ENCODE measurements at regions not wholly inside any gene's neighbourhood (a gene's known extent, or its start where the extent isn't known, plus 50 kb on each side); places are given as distances from the start of the nearest gene placed in this dataset.

- Histone ChIP-seq H3K36me3 (no peaks in the 10 kb centered on the region), H3K27ac (replicated peaks in 1 of 4) (no peak overlapping the region), H3K4me3 (no peak overlapping the region), H3K4me1 (no peaks in the 10 kb centered on the region), H3K9me3 (no peaks in the 10 kb centered on the region), H3K27me3 (peaks cover 0 to 13% (median 0%) of the 10 kb centered on the region in 4 donors)
- no peak for TF ChIP-seq POLR2A (IDR thresholded peaks at IDR 0.05; ENCODE audit: low read depth)
- intact Hi-C loops (cut with DNase I), result no loop called here
- 88% methylated on average over 10 of the region's 10 CpGs for WGBS
- DNase-seq (ENCODE audit: extremely low spot score), result peak; percentile 39
These were observed 266.7 kb downstream of the SH3BP4 start for GRCh38 chr2:235218486-235218907.

- Histone ChIP-seq H3K27me3 (peaks cover 0 to 13% (median 0%) of the 10 kb centered on the region in 4 donors), H3K27ac (replicated peaks in 1 of 4) (no peak overlapping the region), H3K9me3 (no peaks in the 10 kb centered on the region), H3K4me1 (no peaks in the 10 kb centered on the region), H3K36me3 (no peaks in the 10 kb centered on the region), H3K4me3 (no peak overlapping the region)
- WGBS, result 66% methylated on average over 5 of the region's 5 CpGs
- intact Hi-C loops (cut with DNase I), result no loop called here
- DNase-seq (ENCODE audit: extremely low spot score), result peak; percentile 45
- no peak for TF ChIP-seq EP300 (IDR thresholded peaks at IDR 0.05)
- TF ChIP-seq POLR2AphosphoS5 (IDR thresholded peaks at IDR 0.05), result no peak
- TF ChIP-seq POLR2A (IDR thresholded peaks at IDR 0.05; ENCODE audit: low read depth), result no peak
- TF ChIP-seq, protein P1, sequence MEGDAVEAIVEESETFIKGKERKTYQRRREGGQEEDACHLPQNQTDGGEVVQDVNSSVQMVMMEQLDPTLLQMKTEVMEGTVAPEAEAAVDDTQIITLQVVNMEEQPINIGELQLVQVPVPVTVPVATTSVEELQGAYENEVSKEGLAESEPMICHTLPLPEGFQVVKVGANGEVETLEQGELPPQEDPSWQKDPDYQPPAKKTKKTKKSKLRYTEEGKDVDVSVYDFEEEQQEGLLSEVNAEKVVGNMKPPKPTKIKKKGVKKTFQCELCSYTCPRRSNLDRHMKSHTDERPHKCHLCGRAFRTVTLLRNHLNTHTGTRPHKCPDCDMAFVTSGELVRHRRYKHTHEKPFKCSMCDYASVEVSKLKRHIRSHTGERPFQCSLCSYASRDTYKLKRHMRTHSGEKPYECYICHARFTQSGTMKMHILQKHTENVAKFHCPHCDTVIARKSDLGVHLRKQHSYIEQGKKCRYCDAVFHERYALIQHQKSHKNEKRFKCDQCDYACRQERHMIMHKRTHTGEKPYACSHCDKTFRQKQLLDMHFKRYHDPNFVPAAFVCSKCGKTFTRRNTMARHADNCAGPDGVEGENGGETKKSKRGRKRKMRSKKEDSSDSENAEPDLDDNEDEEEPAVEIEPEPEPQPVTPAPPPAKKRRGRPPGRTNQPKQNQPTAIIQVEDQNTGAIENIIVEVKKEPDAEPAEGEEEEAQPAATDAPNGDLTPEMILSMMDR (IDR thresholded peaks at IDR 0.05), result no peak
These were observed 267.2 kb downstream of the SH3BP4 start for GRCh38 chr2:235219048-235219447.

DNA sequence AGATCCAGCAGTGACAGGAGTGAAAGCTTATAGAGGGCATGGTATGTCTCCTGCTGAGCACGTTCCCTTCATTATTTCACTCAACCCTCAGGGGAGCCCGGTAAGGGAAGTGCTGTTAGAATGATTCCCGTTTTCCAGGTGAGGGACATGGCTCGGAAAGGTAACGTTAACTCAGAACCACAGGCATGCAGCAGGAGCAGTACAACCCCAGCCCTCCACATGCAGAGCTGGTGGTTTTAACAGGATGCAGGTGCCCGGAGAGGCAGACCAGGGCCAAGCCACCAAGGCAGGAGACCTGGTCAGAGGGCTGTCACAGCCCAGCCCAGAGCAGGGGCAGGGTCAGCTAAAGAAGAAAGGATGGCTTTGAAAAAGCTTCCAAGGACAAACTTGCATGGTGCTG lies 268.5 kb downstream of the SH3BP4 start:
- intact Hi-C loops (cut with DNase I), result no loop called here
- Histone ChIP-seq H3K9me3 (no peaks in the 10 kb centered on the region), H3K4me3 (no peak overlapping the region), H3K36me3 (no peaks in the 10 kb centered on the region), H3K27ac (replicated peaks in 1 of 4) (no peak overlapping the region), H3K4me1 (no peaks in the 10 kb centered on the region), H3K27me3 (peaks cover 0 to 9% (median 0%) of the 10 kb centered on the region in 4 donors)
- 92% methylated on average over 6 of the region's 6 CpGs for WGBS
- TF ChIP-seq, protein P1 (IDR thresholded peaks at IDR 0.05), result no peak
- TF ChIP-seq POLR2A (IDR thresholded peaks at IDR 0.05; ENCODE audit: low read depth), result no peak
- no peak for TF ChIP-seq EP300 (IDR thresholded peaks at IDR 0.05)
- no peak for TF ChIP-seq POLR2AphosphoS5 (IDR thresholded peaks at IDR 0.05)
- DNase-seq (ENCODE audit: extremely low spot score), result no peak

DNA sequence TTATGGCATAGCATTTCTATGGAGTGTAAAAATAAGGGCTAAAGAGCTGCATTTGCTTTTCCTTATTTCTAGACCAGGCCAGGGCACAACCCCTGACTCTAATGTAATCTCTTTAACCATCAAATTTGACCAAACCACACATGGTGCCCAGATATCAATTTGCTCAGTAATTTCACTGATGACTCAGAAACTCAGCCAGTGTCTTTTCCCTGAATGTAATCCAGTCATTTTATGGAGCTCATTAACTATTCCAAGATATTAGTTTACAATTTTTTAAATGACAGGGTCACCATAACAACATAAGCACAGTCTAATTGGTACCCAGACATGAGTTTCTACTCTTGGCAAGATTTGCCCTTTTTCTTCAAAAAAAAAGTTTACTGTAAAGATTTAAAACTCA lies 270.8 kb upstream of the AGAP1 start:
- Histone ChIP-seq H3K27me3 (peaks cover 0 to 5% (median 0%) of the 10 kb centered on the region in 4 donors), H3K9me3 (no peaks in the 10 kb centered on the region), H3K27ac (replicated peaks in 1 of 4) (no peak overlapping the region), H3K4me3 (no peak overlapping the region), H3K4me1 (no peaks in the 10 kb centered on the region), H3K36me3 (no peaks in the 10 kb centered on the region)
- TF ChIP-seq EP300 (IDR thresholded peaks at IDR 0.05) (no peak), POLR2A (IDR thresholded peaks at IDR 0.05; ENCODE audit: low read depth) (no peak), POLR2AphosphoS5 (IDR thresholded peaks at IDR 0.05) (no peak)
- TF ChIP-seq, protein P1 (IDR thresholded peaks at IDR 0.05), result no peak
- intact Hi-C loops (cut with DNase I), result no loop called here
- peak; percentile 19 for DNase-seq (ENCODE audit: extremely low spot score)

DNA sequence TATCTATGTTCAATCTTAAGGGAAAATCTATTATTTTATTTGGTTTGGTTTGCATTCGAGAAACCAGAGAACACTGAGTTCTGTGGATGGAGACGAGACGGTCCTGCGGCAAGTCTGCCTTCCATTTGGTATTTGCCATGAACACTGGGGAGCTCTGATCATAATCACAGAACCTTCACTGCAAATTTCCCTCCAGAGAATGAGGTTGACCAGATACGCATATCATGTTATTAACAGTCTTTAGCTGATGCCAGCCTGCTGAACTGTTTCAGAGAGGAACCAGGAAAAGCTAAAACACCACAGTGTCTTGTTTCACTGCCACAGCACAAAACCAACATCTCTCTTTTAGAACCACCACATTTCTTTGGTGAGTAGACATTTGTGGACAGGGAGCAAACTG lies 269.4 kb upstream of the AGAP1 start:
- Histone ChIP-seq H3K4me3 (no peak overlapping the region), H3K36me3 (no peaks in the 10 kb centered on the region), H3K27ac (replicated peaks in 1 of 4) (no peak overlapping the region), H3K4me1 (no peaks in the 10 kb centered on the region), H3K27me3 (peaks cover 0 to 8% (median 0%) of the 10 kb centered on the region in 4 donors), H3K9me3 (no peaks in the 10 kb centered on the region)
- WGBS, result 95% methylated on average over 5 of the region's 5 CpGs
- intact Hi-C loops (cut with DNase I), result no loop called here
- no peak for TF ChIP-seq EP300 (IDR thresholded peaks at IDR 0.05)
- no peak for TF ChIP-seq POLR2AphosphoS5 (IDR thresholded peaks at IDR 0.05)
- TF ChIP-seq POLR2A (IDR thresholded peaks at IDR 0.05; ENCODE audit: low read depth), result no peak
- TF ChIP-seq, protein P1 (IDR thresholded peaks at IDR 0.05), result no peak
- no peak for DNase-seq (ENCODE audit: extremely low spot score)
